Pancreas (tissue), 10 donors: ENCODE measurements at regions not wholly inside any gene's neighbourhood (a gene's known extent, or its start where the extent isn't known, plus 50 kb on each side); places are given as distances from the start of the nearest gene placed in this dataset.

ENCODE experiments used
- ATAC-seq, 4 donors: fragments of 200-7000 bp; cut with Tn5 transposase; one replicate each; pipeline versions ENCODE4 v1.8.0 to v1.9.1; 2020; ENCODE audit warnings: mild to moderate bottlenecking in 4 of 4, moderate library complexity in 4 of 4
- DNase-seq, 6 donors: peaks; one replicate each; pipeline ENCODE4 v3.0.0-alpha.2; 2020
- FAIRE-seq: peaks from 2 replicates; lab custom pipeline; 2012; peaks lifted over from hg19 to GRCh38; lab: Jason Lieb, UNC
- H3K27ac ChIP-seq, 4 donors: fragments of 200-600 bp; sonication (generic); 1 replicate in 3 of 4; 2 replicates in 1 of 4; pipeline versions ENCODE4 v1.5.0 to v1.8.0; 2020
- H3K27me3 ChIP-seq, 4 donors: fragments of 200-600 bp; one replicate each; pipeline ENCODE4 v1.8.0; 2021
- H3K36me3 ChIP-seq, 3 donors: fragments of 200-600 bp; sonication (generic) in 1 of 3; one replicate each; pipeline versions ENCODE4 v1.5.0 to v1.8.0; 2020 to 2021
- H3K4me1 ChIP-seq, 3 donors: fragments of 200-600 bp; one replicate each; pipeline ENCODE4 v1.8.0; 2021
- H3K4me3 ChIP-seq, 4 donors: fragments of 200-600 bp; sonication (generic) in 2 of 4; one replicate each; pipeline versions ENCODE4 v1.5.0 to v1.8.0; 2020 to 2021
- H3K9me3 ChIP-seq, 4 donors: fragments of 200-600 bp; one replicate each; pipeline ENCODE4 v1.8.0; 2021
- CTCF ChIP-seq, 4 donors: fragments of 200-600 bp; sonication (generic) in 3 of 4; IDR thresholded peaks; one replicate each; pipeline versions ENCODE4 v1.5.0 to v1.8.0; 2021; ENCODE audit warnings: antibody characterized with exemption in 4 of 4
- WGBS, 2 donors: extraction: QIAGEN DNeasy Blood & Tissue Kit; methylation state at CpG; one replicate each; pipeline ENCODE4 v1.1.7; 2013; 5-methylcytosine and 5-hydroxymethylcytosine counted together
- intact Hi-C, 3 donors: fragments of 100-400 bp; cut with DNase I; formaldehyde crosslinking; loops; one replicate each; pipeline versions ENCODE4 v1.11.1 to v1.14.2; 2022
- donor health status: healthy with polysubstance abuse.
- donor health status: DM: no; HTN: no; CAD: no; lungs with moderate emphysema.
- donor health status: DM: no; HTN: no; CAD: no.
- donor health status: control.
- donor health status: control.
- donor health status: Bipolar disorder and iron deficiency.
- donor health status: DM: yes; HTN: yes; CAD: no.
- donor health status: DM: no; HTN: no; CAD: no.
- donor health status: DM: no; HTN: no; CAD: no.
- donor health status: DM: yes; HTN: yes; CAD: no.

- peak; percentile 96 for FAIRE-seq
- peaks cover 5 to 48% (median 22%) of the 10 kb centered on the region in 4 donors for H3K27me3 ChIP-seq
Measured at GRCh38 chr1:218171302-218171893, 113.7 kb upstream of the RRP15 start.

DNA sequence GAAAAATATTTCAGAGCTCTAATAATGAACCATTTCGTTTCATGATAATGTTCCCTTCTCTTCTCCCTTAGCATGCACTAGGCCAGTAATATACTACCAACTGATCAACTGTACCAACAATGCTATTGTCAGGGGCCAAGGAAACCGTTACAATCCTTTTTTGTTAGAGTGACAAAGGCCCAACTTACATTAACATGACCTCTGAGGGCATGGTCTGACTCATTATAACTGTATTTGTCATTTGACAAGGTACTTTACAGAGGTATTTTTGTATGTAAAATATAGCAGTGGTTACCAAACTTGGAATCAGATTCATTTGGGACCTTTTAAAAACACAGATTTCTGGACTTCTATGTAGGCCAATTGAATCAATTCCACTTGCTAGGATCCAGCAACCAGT, 102.6 kb upstream of the RRP15 start:
- TF ChIP-seq CTCF (IDR thresholded peaks at IDR 0.05) = no peak
- ATAC-seq (no peak), DNase-seq (no peak), FAIRE-seq (no peak)
- no peaks in the 10 kb centered on the region for H3K4me1 ChIP-seq
- no peaks in the 10 kb centered on the region for H3K36me3 ChIP-seq
- no peaks in the 10 kb centered on the region for H3K9me3 ChIP-seq
- no peak overlapping the region for H3K27ac ChIP-seq
- no peak overlapping the region for H3K4me3 ChIP-seq
- intact Hi-C loops = no loop called here
- no peaks in the 10 kb centered on the region for H3K27me3 ChIP-seq
- 46 to 54% methylated on average over 2 of the region's 2 CpGs for WGBS, 2 donors

More at GRCh38 chr1:218171302-218171893, 113.7 kb upstream of the RRP15 start:
- intact Hi-C loops = no loop called here
- Histone ChIP-seq H3K9me3 (no peaks in the 10 kb centered on the region), H3K4me3 (no peak overlapping the region), H3K4me1 (no peaks in the 10 kb centered on the region), H3K36me3 (no peaks in the 10 kb centered on the region), H3K27ac (no peak overlapping the region)
- WGBS, 2 donors = 1 to 3% methylated on average over 4 of the region's 4 CpGs
- peak; percentile 39 to 73 (median 58) for TF ChIP-seq CTCF (IDR thresholded peaks at IDR 0.05)
- ATAC-seq (peak in 2 of 4 donors; percentile 41 to 44), DNase-seq (no peak)

DNA sequence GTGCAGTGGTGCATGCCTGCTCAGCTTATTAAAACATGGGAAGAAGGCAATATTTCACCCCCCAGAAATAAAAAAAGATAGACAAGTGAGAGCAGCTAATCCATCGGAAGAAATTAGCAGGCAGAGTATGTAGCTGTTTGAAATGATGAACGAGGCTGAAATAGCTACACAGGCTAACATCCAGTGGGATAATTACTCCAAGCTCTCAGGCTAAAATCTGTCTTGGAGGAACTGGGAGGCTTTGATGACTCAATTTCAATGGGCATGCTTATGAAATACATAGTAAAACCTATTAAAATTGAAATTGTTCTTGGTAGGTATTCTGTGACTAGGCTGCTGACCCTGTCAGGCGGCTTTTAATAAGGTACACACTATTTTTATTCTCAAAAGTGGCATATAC, 84.1 kb upstream of the RRP15 start:
- DNase-seq (no peak), FAIRE-seq (no peak), ATAC-seq (no peak)
- Histone ChIP-seq H3K4me1 (no peaks in the 10 kb centered on the region), H3K36me3 (no peaks in the 10 kb centered on the region), H3K27ac (no peak overlapping the region), H3K9me3 (no peaks in the 10 kb centered on the region), H3K4me3 (no peak overlapping the region), H3K27me3 (peaks cover 0 to 6% (median 0%) of the 10 kb centered on the region in 4 donors)
- TF ChIP-seq CTCF (IDR thresholded peaks at IDR 0.05) = no peak
- intact Hi-C loops = no loop called here
- WGBS, 2 donors = 13 to 23% methylated on average over 3 of the region's 3 CpGs

DNA sequence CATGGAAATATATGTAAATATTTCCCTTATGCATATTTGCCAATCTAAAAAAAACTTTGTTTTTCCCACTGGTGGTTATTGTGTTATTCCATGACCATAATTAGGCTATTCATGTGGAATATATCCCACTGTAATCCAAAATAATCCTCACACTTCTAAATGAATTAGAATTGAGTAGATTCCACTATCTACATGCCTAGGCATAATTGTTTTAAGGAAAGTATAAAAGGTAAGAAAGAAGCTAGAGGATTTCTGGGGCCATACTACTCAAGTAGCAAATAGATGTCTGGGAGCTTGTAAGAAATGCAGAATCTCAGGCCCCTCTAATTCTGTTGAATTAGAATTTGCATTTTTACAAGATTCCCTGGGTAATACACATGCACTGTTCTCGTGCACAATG, 83.5 kb upstream of the RRP15 start:
- FAIRE-seq (no peak), ATAC-seq (no peak), DNase-seq (no peak)
- Histone ChIP-seq H3K27ac (no peak overlapping the region), H3K4me1 (no peaks in the 10 kb centered on the region), H3K4me3 (no peak overlapping the region), H3K27me3 (peaks cover 0 to 6% (median 0%) of the 10 kb centered on the region in 4 donors), H3K36me3 (no peaks in the 10 kb centered on the region), H3K9me3 (no peaks in the 10 kb centered on the region)
- WGBS, 2 donors = 43 to 71% methylated on average over 1 of the region's 1 CpG
- TF ChIP-seq CTCF (IDR thresholded peaks at IDR 0.05) = no peak
- intact Hi-C loops = no loop called here

DNA sequence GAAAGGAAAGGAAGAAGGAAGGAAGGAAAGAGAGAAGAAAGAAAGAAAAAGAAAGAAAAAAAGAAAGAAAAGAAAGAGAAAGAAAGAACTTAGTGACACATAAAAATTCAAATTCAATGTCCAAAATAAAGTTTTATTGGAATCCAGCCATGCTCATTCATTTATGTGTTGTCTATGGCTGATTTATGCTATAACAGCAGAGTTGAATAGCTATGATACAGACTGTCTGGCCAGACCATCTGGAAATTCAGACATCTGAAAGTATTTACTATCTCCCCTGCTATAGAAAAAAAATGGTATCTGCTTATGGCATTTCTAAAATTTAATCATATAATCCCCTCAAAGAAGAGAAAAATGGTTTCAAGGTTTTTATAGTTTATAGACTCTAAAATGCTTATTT, 79.4 kb upstream of the RRP15 start:
- FAIRE-seq = no peak
- no peak for DNase-seq
- Histone ChIP-seq H3K36me3 (no peaks in the 10 kb centered on the region), H3K4me3 (no peak overlapping the region), H3K27ac (no peak overlapping the region), H3K27me3 (no peaks in the 10 kb centered on the region), H3K4me1 (no peaks in the 10 kb centered on the region), H3K9me3 (no peaks in the 10 kb centered on the region)
- ATAC-seq = no peak
- intact Hi-C loops = no loop called here
- TF ChIP-seq CTCF (IDR thresholded peaks at IDR 0.05) = no peak
